Body of pancreas (tissue), 4 donors: ENCODE measurements at regions not wholly inside any gene's neighbourhood (a gene's known extent, or its start where the extent isn't known, plus 50 kb on each side); places are given as distances from the start of the nearest gene placed in this dataset.

Experiments
- ATAC-seq: fragments of 150-250 bp; one replicate; pipeline ENCODE4 v1.9.1; 2016
- DNase-seq, 4 donors: peaks; one replicate each; pipeline ENCODE4 v3.0.0-alpha.2; 2019
- H3K27ac ChIP-seq, 4 donors: fragments of 200-600 bp; sonication (generic); 1 replicate in 3 of 4; 2 replicates in 1 of 4; pipeline versions ENCODE4 v1.5.1 to v1.6.1; 2016 to 2019; ENCODE audit warnings: mild to moderate bottlenecking in 1 of 4, mixed read lengths in 1 of 4, moderate library complexity in 1 of 4
- H3K27me3 ChIP-seq, 2 donors: fragments of 200-600 bp; sonication (generic); one replicate each; pipeline ENCODE4 v1.6.0; 2016; ENCODE audit warnings: mild to moderate bottlenecking in 1 of 2
- H3K36me3 ChIP-seq, 2 donors: fragments of 200-600 bp; sonication (generic); replicated peaks in 1 of 2; 2 replicates each; pipeline ENCODE4 v1.5.1; 2016; ENCODE audit warnings: low read depth in 2 of 2; ENCODE audit not compliant: insufficient read depth in 1 of 2
- H3K4me1 ChIP-seq: fragments of 200-600 bp; sonication (generic); one replicate; pipeline ENCODE4 v1.6.0; 2016
- H3K4me3 ChIP-seq, 2 donors: fragments of 200-600 bp; sonication (generic); 1 replicate in 1 of 2; 2 replicates in 1 of 2; pipeline ENCODE4 v1.5.1; 2016 to 2019
- H3K9me3 ChIP-seq, 3 donors: fragments of 200-600 bp; sonication (generic); 1 replicate in 2 of 3; 2 replicates in 1 of 3; pipeline ENCODE4 v1.5.1; 2016
- POLR2A ChIP-seq, 3 donors: fragments of 450-650 bp; IDR thresholded peaks; one replicate each; pipeline ENCODE4 v1.6.1; 2016; ENCODE audit warnings: antibody characterized with exemption in 3 of 3, mild to moderate bottlenecking in 2 of 3
- WGBS, 2 donors: methylation state at CpG; one replicate each; pipeline ENCODE4 v1.1.5; 2017; 5-methylcytosine and 5-hydroxymethylcytosine counted together
- intact Hi-C: fragments of 100-400 bp; cut with DNase I; formaldehyde crosslinking; loops from one replicate; pipeline ENCODE4 v1.15.1; 2023
- TF ChIP-seq, protein P1 (sequence below), 7 experiments: fragments of 450-650 bp in 4 of 7; fragments of 200-600 bp in 3 of 7; sonication (generic) in 3 of 7; IDR thresholded peaks; one replicate each; pipeline ENCODE4 v1.5.1; 2016 to 2019; ENCODE audit warnings: antibody characterized with exemption in 7 of 7

DNA sequence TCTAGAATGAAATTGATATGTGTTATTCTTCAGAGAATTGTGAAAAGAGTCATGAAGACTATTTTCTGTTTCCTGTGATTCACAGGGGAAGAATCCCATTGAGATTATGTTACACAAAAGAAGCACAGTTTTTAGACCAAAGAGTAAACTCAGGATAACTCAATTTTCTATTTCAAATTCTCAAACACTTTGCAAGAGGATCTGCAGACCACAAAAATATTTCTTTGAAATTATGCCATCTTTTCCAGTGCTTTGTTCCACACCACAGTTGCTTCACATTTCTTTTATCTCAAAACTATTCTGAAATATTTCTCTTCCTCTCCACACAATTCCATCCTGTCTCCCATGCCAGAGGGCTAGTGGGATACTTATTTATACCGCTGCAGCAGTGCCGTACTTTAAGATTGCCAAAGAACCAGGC, 188.9 kb upstream of the FOXG1 start:
- no peaks in the 10 kb centered on the region for H3K4me1 ChIP-seq
- no peaks in the 10 kb centered on the region for H3K9me3 ChIP-seq
- H3K4me3 ChIP-seq: no peak overlapping the region
- TF ChIP-seq POLR2A (IDR thresholded peaks at IDR 0.05): no peak
- TF ChIP-seq, protein P1, sequence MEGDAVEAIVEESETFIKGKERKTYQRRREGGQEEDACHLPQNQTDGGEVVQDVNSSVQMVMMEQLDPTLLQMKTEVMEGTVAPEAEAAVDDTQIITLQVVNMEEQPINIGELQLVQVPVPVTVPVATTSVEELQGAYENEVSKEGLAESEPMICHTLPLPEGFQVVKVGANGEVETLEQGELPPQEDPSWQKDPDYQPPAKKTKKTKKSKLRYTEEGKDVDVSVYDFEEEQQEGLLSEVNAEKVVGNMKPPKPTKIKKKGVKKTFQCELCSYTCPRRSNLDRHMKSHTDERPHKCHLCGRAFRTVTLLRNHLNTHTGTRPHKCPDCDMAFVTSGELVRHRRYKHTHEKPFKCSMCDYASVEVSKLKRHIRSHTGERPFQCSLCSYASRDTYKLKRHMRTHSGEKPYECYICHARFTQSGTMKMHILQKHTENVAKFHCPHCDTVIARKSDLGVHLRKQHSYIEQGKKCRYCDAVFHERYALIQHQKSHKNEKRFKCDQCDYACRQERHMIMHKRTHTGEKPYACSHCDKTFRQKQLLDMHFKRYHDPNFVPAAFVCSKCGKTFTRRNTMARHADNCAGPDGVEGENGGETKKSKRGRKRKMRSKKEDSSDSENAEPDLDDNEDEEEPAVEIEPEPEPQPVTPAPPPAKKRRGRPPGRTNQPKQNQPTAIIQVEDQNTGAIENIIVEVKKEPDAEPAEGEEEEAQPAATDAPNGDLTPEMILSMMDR (IDR thresholded peaks at IDR 0.05): no peak
- WGBS, 2 donors: 69 to 80% methylated on average over 2 of the region's 2 CpGs
- no peaks in the 10 kb centered on the region for H3K36me3 ChIP-seq
- H3K27ac ChIP-seq: no peak overlapping the region
- DNase-seq (no peak), ATAC-seq (no peak)
- intact Hi-C loops: no loop called here
- no peaks in the 10 kb centered on the region for H3K27me3 ChIP-seq

DNA sequence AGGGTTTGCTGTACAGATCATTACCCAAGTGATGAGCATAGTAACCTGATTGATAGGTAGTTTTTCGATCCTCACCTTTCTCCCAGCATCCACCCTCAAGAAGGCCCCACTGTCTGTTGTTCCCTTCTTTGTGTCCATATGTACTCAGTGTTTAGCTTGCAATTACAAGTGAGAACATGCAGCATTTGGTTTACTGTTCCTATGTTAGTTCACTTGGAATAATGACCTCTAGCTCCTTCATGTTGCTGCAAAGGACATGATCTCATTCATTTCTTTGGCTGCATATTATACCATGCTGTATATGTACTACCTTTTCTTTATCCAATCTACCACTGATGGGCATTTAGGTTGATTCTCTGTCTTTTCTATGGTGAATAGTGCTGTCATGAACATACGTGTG, 181.6 kb upstream of the FOXG1 start:
- no peak for DNase-seq
- Histone ChIP-seq H3K9me3 (no peaks in the 10 kb centered on the region), H3K36me3 (no peaks in the 10 kb centered on the region), H3K27me3 (no peaks in the 10 kb centered on the region), H3K4me3 (no peak overlapping the region), H3K27ac (no peak overlapping the region), H3K4me1 (no peaks in the 10 kb centered on the region)
- TF ChIP-seq, protein P1 (IDR thresholded peaks at IDR 0.05): no peak
- TF ChIP-seq POLR2A (IDR thresholded peaks at IDR 0.05): no peak
- intact Hi-C loops: no loop called here
- no peak for ATAC-seq
- WGBS, 2 donors: 54 to 57% methylated on average over 2 of the region's 2 CpGs

DNA sequence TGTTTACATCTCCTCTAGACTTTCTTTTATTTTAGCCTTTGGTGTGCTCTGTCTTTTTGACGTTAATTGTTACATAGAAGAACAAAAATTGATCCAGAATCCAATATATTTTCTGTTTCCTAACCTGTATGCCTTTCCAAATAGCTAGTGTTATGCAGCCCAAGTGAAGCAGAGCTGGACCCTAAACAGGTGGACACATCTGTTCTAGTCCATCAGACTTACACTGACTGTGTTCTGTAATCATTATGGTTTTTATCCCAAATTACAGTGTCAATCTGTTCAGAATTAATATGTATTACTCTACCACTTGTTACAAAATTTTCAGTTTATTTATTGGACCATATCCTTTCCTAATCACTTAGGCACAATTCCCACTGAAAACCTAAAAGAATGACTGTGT, 176.8 kb upstream of the FOXG1 start:
- no peak for ATAC-seq
- H3K4me1 ChIP-seq: no peaks in the 10 kb centered on the region
- intact Hi-C loops: no loop called here
- no peaks in the 10 kb centered on the region for H3K36me3 ChIP-seq
- no peak for TF ChIP-seq POLR2A (IDR thresholded peaks at IDR 0.05)
- TF ChIP-seq, protein P1 (IDR thresholded peaks at IDR 0.05): no peak
- H3K27ac ChIP-seq: no peak overlapping the region
- DNase-seq: no peak
- WGBS, 2 donors: 29 to 32% methylated on average over 1 of the region's 1 CpG
- no peaks in the 10 kb centered on the region for H3K9me3 ChIP-seq
- no peak overlapping the region for H3K4me3 ChIP-seq
- H3K27me3 ChIP-seq: no peaks in the 10 kb centered on the region

DNA sequence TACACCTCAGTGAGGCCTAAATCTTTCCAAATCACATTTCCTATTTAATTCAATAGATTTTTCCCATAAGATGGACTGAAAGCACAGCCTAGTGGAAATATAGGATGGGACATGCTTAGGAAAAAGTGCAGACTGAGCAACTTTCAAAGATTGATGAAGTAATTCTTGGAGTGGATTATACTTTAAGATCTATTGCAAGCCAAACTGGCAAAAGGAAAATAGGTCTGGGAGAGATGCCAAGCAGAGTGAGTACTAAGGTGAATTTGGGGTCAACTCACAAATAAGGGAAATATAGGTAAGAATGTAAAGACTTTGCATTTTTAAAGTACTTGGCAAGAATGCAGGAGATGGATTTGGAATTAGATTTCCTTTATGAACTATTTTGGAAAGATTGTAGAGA, 170.2 kb upstream of the FOXG1 start:
- TF ChIP-seq, protein P1 (IDR thresholded peaks at IDR 0.05): no peak
- no peak for TF ChIP-seq POLR2A (IDR thresholded peaks at IDR 0.05)
- ATAC-seq (no peak), DNase-seq (no peak)
- H3K27me3 ChIP-seq: no peaks in the 10 kb centered on the region
- H3K4me1 ChIP-seq: no peaks in the 10 kb centered on the region
- H3K4me3 ChIP-seq: no peak overlapping the region
- H3K36me3 ChIP-seq: no peaks in the 10 kb centered on the region
- H3K27ac ChIP-seq: no peak overlapping the region
- no peaks in the 10 kb centered on the region for H3K9me3 ChIP-seq
- intact Hi-C loops: no loop called here

DNA sequence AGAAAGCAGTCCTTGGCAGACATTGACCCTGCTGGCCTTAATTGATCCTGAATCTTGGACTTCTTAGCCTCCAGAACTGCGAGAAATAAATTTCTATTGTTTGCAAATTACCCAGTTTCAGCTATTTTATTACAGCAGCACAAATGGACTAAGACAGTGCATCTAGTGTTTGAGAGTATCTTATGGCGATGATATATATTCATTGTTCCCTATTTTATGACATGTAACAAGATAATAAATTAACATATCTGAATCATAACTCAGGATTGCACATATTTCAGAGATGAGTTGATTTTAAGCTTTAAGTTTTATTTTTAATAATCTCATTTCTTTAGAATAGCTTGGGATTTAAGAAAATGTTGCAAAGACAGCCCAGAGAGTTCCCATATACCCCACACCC, 167.4 kb upstream of the FOXG1 start:
- Histone ChIP-seq H3K27ac (no peak overlapping the region), H3K9me3 (no peaks in the 10 kb centered on the region), H3K36me3 (no peaks in the 10 kb centered on the region), H3K4me1 (no peaks in the 10 kb centered on the region), H3K4me3 (no peak overlapping the region), H3K27me3 (no peaks in the 10 kb centered on the region)
- DNase-seq: no peak
- no peak for ATAC-seq
- WGBS, 2 donors: 45 to 61% methylated on average over 2 of the region's 2 CpGs
- no peak for TF ChIP-seq POLR2A (IDR thresholded peaks at IDR 0.05)
- intact Hi-C loops: no loop called here
